Prostate gland (tissue), 2 donors: ENCODE measurements at regions not wholly inside any gene's neighbourhood (a gene's known extent, or its start where the extent isn't known, plus 50 kb on each side); places are given as distances from the start of the nearest gene placed in this dataset.

ENCODE experiments used
- POLR2AphosphoS5 ChIP-seq: sonication (generic); formaldehyde crosslinking; IDR thresholded peaks from one replicate; pipeline ENCODE4 v1.6.1; 2017; ENCODE audit warnings: antibody characterized with exemption
- TF ChIP-seq, protein P1 (sequence below), 4 experiments: fragments of 200-600 bp in 2 of 4; fragments of 450-650 bp in 2 of 4; sonication (generic) in 2 of 4; IDR thresholded peaks; 1 replicate in 3 of 4; 2 replicates in 1 of 4; pipeline ENCODE4 v1.5.1; 2016 to 2019; ENCODE audit warnings: antibody characterized with exemption in 4 of 4, mild to moderate bottlenecking in 2 of 4, moderate library complexity in 2 of 4

- TF ChIP-seq, protein P1, sequence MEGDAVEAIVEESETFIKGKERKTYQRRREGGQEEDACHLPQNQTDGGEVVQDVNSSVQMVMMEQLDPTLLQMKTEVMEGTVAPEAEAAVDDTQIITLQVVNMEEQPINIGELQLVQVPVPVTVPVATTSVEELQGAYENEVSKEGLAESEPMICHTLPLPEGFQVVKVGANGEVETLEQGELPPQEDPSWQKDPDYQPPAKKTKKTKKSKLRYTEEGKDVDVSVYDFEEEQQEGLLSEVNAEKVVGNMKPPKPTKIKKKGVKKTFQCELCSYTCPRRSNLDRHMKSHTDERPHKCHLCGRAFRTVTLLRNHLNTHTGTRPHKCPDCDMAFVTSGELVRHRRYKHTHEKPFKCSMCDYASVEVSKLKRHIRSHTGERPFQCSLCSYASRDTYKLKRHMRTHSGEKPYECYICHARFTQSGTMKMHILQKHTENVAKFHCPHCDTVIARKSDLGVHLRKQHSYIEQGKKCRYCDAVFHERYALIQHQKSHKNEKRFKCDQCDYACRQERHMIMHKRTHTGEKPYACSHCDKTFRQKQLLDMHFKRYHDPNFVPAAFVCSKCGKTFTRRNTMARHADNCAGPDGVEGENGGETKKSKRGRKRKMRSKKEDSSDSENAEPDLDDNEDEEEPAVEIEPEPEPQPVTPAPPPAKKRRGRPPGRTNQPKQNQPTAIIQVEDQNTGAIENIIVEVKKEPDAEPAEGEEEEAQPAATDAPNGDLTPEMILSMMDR (IDR thresholded peaks at IDR 0.05): no peak
- TF ChIP-seq POLR2AphosphoS5: no peak
These were observed 62.5 kb upstream of the TSPAN8 start for GRCh38 chr12:71220260-71220659.
